Right lobe of liver (tissue), 6 donors: ENCODE measurements at regions not wholly inside any gene's neighbourhood (a gene's known extent, or its start where the extent isn't known, plus 50 kb on each side); places are given as distances from the start of the nearest gene placed in this dataset.

Experiments
- ATAC-seq, 4 donors: fragments of 200-7000 bp; cut with Tn5 transposase; one replicate each; pipeline ENCODE4 v1.9.1; 2020; ENCODE audit warnings: mild to moderate bottlenecking in 4 of 4, moderate library complexity in 4 of 4
- DNase-seq, 3 donors: peaks; one replicate each; pipeline ENCODE4 v3.0.0-alpha.2; 2020
- H3K27ac ChIP-seq, 3 donors: fragments of 200-600 bp; one replicate each; pipeline ENCODE4 v1.8.0; 2022
- H3K27me3 ChIP-seq, 2 donors: fragments of 200-600 bp; one replicate each; pipeline ENCODE4 v1.8.0; 2022
- H3K36me3 ChIP-seq, 4 donors: fragments of 200-600 bp; sonication (generic) in 1 of 4; one replicate each; pipeline versions ENCODE4 v1.5.1 to v1.8.0; 2017 to 2022; ENCODE audit warnings: control low read depth in 1 of 4
- H3K4me1 ChIP-seq, 4 donors: fragments of 200-600 bp; sonication (generic) in 1 of 4; one replicate each; pipeline versions ENCODE4 v1.5.1 to v1.8.0; 2017 to 2022; ENCODE audit warnings: control low read depth in 1 of 4
- H3K4me3 ChIP-seq, 3 donors: fragments of 200-600 bp; one replicate each; pipeline ENCODE4 v1.8.0; 2022
- H3K9me3 ChIP-seq, 4 donors: fragments of 200-600 bp; sonication (generic) in 1 of 4; one replicate each; pipeline versions ENCODE4 v1.5.1 to v1.8.0; 2017 to 2022; ENCODE audit warnings: control low read depth in 1 of 4
- CTCF ChIP-seq, 4 donors: fragments of 200-600 bp in 3 of 4; fragments of 450-650 bp in 1 of 4; IDR thresholded peaks; one replicate each; pipeline versions ENCODE4 v1.5.1 to v1.8.0; 2016 to 2022; ENCODE audit warnings: antibody characterized with exemption in 4 of 4, mild to moderate bottlenecking in 2 of 4
- POLR2A ChIP-seq: fragments of 450-650 bp; IDR thresholded peaks from one replicate; pipeline ENCODE4 v1.6.1; 2017; ENCODE audit warnings: antibody characterized with exemption, mild to moderate bottlenecking
- WGBS: methylation state at CpG from one replicate; pipeline ENCODE4 v1.1.6; 2018; ENCODE audit warnings: low coverage, low lambda C conversion rate; ENCODE audit not compliant: insufficient coverage; ENCODE audit errors: missing lambda C conversion rate; 5-methylcytosine and 5-hydroxymethylcytosine counted together
- intact Hi-C, 2 donors: fragments of 100-400 bp; cut with DNase I; formaldehyde crosslinking; loops; one replicate each; pipeline versions ENCODE4 v1.11.2 to v1.14.1; 2022
- donor health status: DM: no; HTN: yes; CAD: no.
- donor health status: DM: no; HTN: no; CAD: no.
- donor health status: DM: no; HTN: no; CAD: no.
- donor health status: DM: no; HTN: yes; CAD: no.
- donor health status: DM: no; HTN: yes; CAD: no.

GRCh38 chrX:18026166-18026565, 165.1 kb upstream of the RAI2 start:
- ATAC-seq: no peak
- no peaks in the 10 kb centered on the region for H3K9me3 ChIP-seq
- H3K27me3 ChIP-seq: no peaks in the 10 kb centered on the region
- no peak for DNase-seq
- no peaks in the 10 kb centered on the region for H3K4me1 ChIP-seq
- H3K36me3 ChIP-seq: no peaks in the 10 kb centered on the region
- intact Hi-C loops: no loop called here
- WGBS: 44% methylated on average over 8 of the region's 8 CpGs
- no peak overlapping the region for H3K4me3 ChIP-seq
- no peak for TF ChIP-seq CTCF (IDR thresholded peaks at IDR 0.05)
- no peak for TF ChIP-seq POLR2A
- no peak overlapping the region for H3K27ac ChIP-seq

DNA sequence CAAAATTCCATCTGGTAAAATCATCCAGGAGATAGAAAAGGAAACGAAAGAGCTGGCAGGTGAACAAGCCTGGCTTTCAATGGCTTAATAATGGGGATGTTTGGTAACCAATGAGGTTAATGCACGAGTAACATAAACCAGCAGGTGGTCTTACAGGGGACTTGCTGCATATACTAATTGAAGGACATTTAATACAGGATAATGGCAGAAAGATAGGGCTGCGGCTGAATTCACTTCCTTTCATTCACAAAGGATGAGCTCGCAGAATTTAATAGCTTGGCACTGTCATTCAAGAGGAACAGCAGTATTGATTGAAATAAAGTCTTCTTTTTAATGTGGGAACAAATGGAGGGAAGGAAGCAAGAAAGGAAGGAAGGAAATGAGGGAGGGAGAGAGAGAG, 156.3 kb upstream of the RAI2 start:
- H3K4me1 ChIP-seq: no peaks in the 10 kb centered on the region
- no peak overlapping the region for H3K4me3 ChIP-seq
- intact Hi-C loops: no loop called here
- WGBS: 36% methylated on average over 4 of the region's 4 CpGs
- no peaks in the 10 kb centered on the region for H3K9me3 ChIP-seq
- no peak for DNase-seq
- no peak for ATAC-seq
- no peaks in the 10 kb centered on the region for H3K27me3 ChIP-seq
- no peaks in the 10 kb centered on the region for H3K36me3 ChIP-seq
- H3K27ac ChIP-seq: no peak overlapping the region
- no peak for TF ChIP-seq CTCF (IDR thresholded peaks at IDR 0.05)
- TF ChIP-seq POLR2A: no peak

DNA sequence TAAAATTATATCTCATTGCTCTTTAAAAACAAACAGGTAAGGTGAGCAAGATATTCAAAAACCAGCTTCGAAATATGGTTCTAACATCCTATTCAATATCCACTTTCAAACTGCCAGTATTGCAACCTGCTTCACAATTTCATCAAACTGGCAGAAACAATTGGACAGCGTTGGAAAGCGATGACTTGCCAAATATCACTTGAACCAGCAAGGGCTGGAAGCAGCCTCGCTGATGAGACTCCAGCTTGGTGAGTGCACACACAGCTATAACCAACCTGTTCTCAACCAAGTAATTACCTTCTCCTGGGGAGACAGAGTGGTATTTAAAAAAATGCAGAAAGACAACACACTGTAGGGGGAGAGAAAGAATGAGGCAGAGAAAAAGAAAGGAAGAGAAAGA, 155.8 kb upstream of the RAI2 start:
- no peak overlapping the region for H3K4me3 ChIP-seq
- no peaks in the 10 kb centered on the region for H3K4me1 ChIP-seq
- H3K36me3 ChIP-seq: no peaks in the 10 kb centered on the region
- WGBS: 65% methylated on average over 4 of the region's 4 CpGs
- H3K27me3 ChIP-seq: no peaks in the 10 kb centered on the region
- no peak for TF ChIP-seq POLR2A
- TF ChIP-seq CTCF (IDR thresholded peaks at IDR 0.05): no peak
- H3K27ac ChIP-seq: no peak overlapping the region
- no peak for ATAC-seq
- no peak for DNase-seq
- no peaks in the 10 kb centered on the region for H3K9me3 ChIP-seq
- intact Hi-C loops: no loop called here

GRCh38 chrX:18010253-18010652, 149.2 kb upstream of the RAI2 start:
- Histone ChIP-seq H3K9me3 (no peaks in the 10 kb centered on the region), H3K4me1 (no peaks in the 10 kb centered on the region), H3K4me3 (no peak overlapping the region), H3K27me3 (no peaks in the 10 kb centered on the region), H3K36me3 (no peaks in the 10 kb centered on the region), H3K27ac (no peak overlapping the region)
- intact Hi-C loops: no loop called here
- no peak for ATAC-seq
- no peak for TF ChIP-seq CTCF (IDR thresholded peaks at IDR 0.05)
- no peak for DNase-seq
- 60% methylated on average over 2 of the region's 4 CpGs for WGBS

DNA sequence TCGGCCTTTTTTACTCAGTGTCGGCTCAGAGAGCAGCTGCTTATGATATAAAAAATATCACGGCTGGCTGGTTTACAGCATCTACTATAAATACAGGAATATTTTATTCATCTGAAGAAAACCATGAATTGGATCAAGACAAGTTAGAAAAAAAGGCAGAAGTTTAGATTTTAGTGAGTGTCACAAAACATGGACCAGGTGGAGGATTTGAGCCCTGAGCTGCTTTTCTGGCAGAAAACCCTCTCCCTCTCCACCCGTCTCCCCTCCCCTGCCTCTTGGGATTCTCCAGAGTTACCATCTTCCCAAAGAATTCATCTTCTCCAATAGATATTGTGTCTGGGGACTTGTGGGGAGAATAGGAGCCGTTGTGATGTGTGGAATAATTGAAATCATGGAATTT, 142.8 kb upstream of the RAI2 start:
- Histone ChIP-seq H3K4me3 (no peak overlapping the region), H3K9me3 (no peaks in the 10 kb centered on the region), H3K27me3 (no peaks in the 10 kb centered on the region), H3K27ac (no peak overlapping the region), H3K36me3 (no peaks in the 10 kb centered on the region), H3K4me1 (no peaks in the 10 kb centered on the region)
- no peak for ATAC-seq
- TF ChIP-seq POLR2A (no peak), CTCF (IDR thresholded peaks at IDR 0.05) (no peak)
- no peak for DNase-seq
- intact Hi-C loops: no loop called here
- 51% methylated on average over 5 of the region's 5 CpGs for WGBS
